ENCODE measurements at regions not wholly inside any gene's neighbourhood (a gene's known extent, or its start where the extent isn't known, plus 50 kb on each side); places are given as distances from the start of the nearest gene placed in this dataset.

DNA sequence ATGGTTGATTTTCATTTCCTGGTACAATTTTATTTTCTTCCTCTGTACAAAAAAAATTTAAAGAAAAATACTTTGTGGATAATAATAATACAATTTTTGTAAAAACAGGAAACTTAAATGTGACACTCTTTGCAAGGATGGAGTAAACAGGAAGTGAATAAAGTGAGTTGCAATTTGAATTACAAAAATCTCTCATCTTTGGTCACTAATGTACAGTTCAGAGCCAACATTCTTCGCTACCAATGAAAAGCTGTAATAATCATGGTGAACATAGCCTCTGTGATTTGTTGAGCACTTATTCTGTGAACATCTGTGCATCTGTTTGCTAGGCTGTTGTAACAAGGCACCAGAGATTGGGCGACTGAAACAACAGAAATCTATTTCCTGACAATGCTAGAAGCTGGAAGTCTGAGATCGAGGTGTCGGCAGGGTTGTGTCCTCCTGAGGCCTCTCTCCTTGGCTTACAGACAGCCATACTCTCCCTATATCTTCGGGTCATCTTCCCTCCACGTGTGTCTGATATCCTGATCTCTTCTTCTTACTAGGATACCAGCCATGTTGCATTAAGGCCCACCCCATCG lies 295.3 kb upstream of the KLF6 start:
- TF ChIP-seq, protein P1, sequence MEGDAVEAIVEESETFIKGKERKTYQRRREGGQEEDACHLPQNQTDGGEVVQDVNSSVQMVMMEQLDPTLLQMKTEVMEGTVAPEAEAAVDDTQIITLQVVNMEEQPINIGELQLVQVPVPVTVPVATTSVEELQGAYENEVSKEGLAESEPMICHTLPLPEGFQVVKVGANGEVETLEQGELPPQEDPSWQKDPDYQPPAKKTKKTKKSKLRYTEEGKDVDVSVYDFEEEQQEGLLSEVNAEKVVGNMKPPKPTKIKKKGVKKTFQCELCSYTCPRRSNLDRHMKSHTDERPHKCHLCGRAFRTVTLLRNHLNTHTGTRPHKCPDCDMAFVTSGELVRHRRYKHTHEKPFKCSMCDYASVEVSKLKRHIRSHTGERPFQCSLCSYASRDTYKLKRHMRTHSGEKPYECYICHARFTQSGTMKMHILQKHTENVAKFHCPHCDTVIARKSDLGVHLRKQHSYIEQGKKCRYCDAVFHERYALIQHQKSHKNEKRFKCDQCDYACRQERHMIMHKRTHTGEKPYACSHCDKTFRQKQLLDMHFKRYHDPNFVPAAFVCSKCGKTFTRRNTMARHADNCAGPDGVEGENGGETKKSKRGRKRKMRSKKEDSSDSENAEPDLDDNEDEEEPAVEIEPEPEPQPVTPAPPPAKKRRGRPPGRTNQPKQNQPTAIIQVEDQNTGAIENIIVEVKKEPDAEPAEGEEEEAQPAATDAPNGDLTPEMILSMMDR (tag by site-specific recombination; IDR thresholded peaks at IDR 0.05), result no peak
- no peak for TF ChIP-seq ZNF121 (tag by site-specific recombination; IDR thresholded peaks at IDR 0.05)
- no peak for TF ChIP-seq ZNF558 (tag by site-specific recombination; IDR thresholded peaks at IDR 0.05)
- TF ChIP-seq ZBTB7A (tag by site-specific recombination; IDR thresholded peaks at IDR 0.05; ENCODE audit: low read depth), result no peak
- no peak for TF ChIP-seq ZNF544 (tag by site-specific recombination; IDR thresholded peaks at IDR 0.05)
- TF ChIP-seq, protein P2, sequence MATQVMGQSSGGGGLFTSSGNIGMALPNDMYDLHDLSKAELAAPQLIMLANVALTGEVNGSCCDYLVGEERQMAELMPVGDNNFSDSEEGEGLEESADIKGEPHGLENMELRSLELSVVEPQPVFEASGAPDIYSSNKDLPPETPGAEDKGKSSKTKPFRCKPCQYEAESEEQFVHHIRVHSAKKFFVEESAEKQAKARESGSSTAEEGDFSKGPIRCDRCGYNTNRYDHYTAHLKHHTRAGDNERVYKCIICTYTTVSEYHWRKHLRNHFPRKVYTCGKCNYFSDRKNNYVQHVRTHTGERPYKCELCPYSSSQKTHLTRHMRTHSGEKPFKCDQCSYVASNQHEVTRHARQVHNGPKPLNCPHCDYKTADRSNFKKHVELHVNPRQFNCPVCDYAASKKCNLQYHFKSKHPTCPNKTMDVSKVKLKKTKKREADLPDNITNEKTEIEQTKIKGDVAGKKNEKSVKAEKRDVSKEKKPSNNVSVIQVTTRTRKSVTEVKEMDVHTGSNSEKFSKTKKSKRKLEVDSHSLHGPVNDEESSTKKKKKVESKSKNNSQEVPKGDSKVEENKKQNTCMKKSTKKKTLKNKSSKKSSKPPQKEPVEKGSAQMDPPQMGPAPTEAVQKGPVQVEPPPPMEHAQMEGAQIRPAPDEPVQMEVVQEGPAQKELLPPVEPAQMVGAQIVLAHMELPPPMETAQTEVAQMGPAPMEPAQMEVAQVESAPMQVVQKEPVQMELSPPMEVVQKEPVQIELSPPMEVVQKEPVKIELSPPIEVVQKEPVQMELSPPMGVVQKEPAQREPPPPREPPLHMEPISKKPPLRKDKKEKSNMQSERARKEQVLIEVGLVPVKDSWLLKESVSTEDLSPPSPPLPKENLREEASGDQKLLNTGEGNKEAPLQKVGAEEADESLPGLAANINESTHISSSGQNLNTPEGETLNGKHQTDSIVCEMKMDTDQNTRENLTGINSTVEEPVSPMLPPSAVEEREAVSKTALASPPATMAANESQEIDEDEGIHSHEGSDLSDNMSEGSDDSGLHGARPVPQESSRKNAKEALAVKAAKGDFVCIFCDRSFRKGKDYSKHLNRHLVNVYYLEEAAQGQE (tag by site-specific recombination; IDR thresholded peaks at IDR 0.05), result no peak
- no peak for TF ChIP-seq ZNF266 (tag by site-specific recombination; IDR thresholded peaks at IDR 0.05; ENCODE audit: low read depth)
- TF ChIP-seq, protein P3, sequence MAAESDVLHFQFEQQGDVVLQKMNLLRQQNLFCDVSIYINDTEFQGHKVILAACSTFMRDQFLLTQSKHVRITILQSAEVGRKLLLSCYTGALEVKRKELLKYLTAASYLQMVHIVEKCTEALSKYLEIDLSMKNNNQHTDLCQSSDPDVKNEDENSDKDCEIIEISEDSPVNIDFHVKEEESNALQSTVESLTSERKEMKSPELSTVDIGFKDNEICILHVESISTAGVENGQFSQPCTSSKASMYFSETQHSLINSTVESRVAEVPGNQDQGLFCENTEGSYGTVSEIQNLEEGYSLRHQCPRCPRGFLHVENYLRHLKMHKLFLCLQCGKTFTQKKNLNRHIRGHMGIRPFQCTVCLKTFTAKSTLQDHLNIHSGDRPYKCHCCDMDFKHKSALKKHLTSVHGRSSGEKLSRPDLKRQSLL (tag by site-specific recombination; IDR thresholded peaks at IDR 0.05), result no peak
- no peak for TF ChIP-seq ZNF138 (tag by site-specific recombination; IDR thresholded peaks at IDR 0.05; ENCODE audit: borderline replicate concordance)
- no peak for TF ChIP-seq ZNF175 (tag by site-specific recombination; IDR thresholded peaks at IDR 0.05)
- TF ChIP-seq ZNF76 (tag by site-specific recombination; IDR thresholded peaks at IDR 0.05; ENCODE audit: borderline replicate concordance, low read depth), result no peak
